ENCODE measurements at regions not wholly inside any gene's neighbourhood (a gene's known extent, or its start where the extent isn't known, plus 50 kb on each side); places are given as distances from the start of the nearest gene placed in this dataset.
A peak's percentile ranks its signal among the peaks of the same experiment; 100 is the strongest.

DNA sequence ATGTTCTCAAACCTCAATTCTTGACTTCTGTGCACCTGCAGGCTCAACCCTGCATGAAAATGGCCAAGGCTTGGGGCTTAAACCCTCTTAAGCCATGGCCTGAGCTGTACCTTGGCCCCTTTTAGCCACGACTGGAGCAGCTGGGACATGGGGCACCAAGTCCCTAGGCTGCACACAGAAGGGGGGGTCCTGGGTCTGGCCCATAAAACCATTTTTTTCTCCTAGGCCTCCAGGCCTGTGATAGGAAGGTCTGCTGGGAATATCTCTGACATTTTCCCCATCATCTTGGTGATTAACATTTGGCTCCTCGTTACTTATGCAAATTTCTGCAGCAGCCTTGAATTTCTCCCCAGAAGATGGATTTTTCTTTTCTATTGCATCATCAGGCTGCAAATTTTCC is 119.4 kb upstream of the VGLL2 start:
- no peak for ATAC-seq
- intact Hi-C loops (cut with micrococcal nuclease; ENCODE audit: unreplicated experiment), result no loop called here

GRCh38 chr6:117149324-117149723 is 116.0 kb upstream of the VGLL2 start:
- H3K9me3 ChIP-seq (ENCODE audit: low read length), result peaks cover 23% of the 10 kb centered on the region

More for the DNA sequence above, 119.4 kb upstream of the VGLL2 start:
- Histone ChIP-seq H3K4me1 (ENCODE audit: insufficient read depth, low read length) (no peaks in the 10 kb centered on the region), H3K4me3 (replicated peaks in 1 of 3; ENCODE audit: insufficient read depth in 1 of 3, low read depth in 2 of 3, low read length in 3 of 3) (no peak overlapping the region), H3K27me3 (ENCODE audit: control insufficient read depth in 1 of 2, insufficient read depth in 2 of 2, low read length in 2 of 2) (no peaks in the 10 kb centered on the region), H3K27ac (ENCODE audit: extremely low read length, insufficient read depth, low read length) (no peak overlapping the region), H3K4me2 (ENCODE audit: low read depth, low read length) (no peak overlapping the region), H3K79me2 (ENCODE audit: insufficient read depth, low read length) (no peaks in the 10 kb centered on the region), H4K20me1 (ENCODE audit: insufficient read depth, low read length) (no peaks in the 10 kb centered on the region), H2AFZ (ENCODE audit: low read length) (no peak overlapping the region), H3K36me3 (replicated peaks in 1 of 2; ENCODE audit: control insufficient read depth in 1 of 2, insufficient read depth in 2 of 2, low read length in 2 of 2) (no peaks in the 10 kb centered on the region), H3K9me3 (ENCODE audit: low read length) (peaks cover 23% of the 10 kb centered on the region), H3K9ac (ENCODE audit: insufficient read depth, low read depth, low read length) (no peak overlapping the region)
- in situ Hi-C loops (cut with HindIII; ENCODE audit: extremely low pct_ligation_motif_present, low pct_unique_long_range_greater_than_20kb), result no loop called here
- TF ChIP-seq ATF7 (IDR thresholded peaks at IDR 0.05), result peak; percentile 29; the same call in 1 of the 2 replicates
- TF ChIP-seq ATF7 (CRISPR knock-in tag; IDR thresholded peaks at IDR 0.05), result no peak
- TF ChIP-seq ZNF563 (CRISPR knock-in tag; IDR thresholded peaks at IDR 0.05), result no peak
- no peak for TF ChIP-seq MAFF (IDR thresholded peaks at IDR 0.05; ENCODE audit: low read depth, low read length)
- ChIA-PET CTCF (ENCODE audit: low intra/inter-chr PET ratio, low total read pairs) (no interaction called here), POLR2A (no interaction called here)
- no peak for DNase-seq (ENCODE audit: low spot score)
- WGBS (ENCODE audit: low lambda C conversion rate), result 0% methylated on average over 1 of the region's 2 CpGs
- BruUV-seq (replicated peaks), result no TSS peak
- no peak for FAIRE-seq

More at GRCh38 chr6:117149324-117149723, 116.0 kb upstream of the VGLL2 start:
- in situ Hi-C loops (cut with HindIII; ENCODE audit: extremely low pct_ligation_motif_present, low pct_unique_long_range_greater_than_20kb) (no loop called here), intact Hi-C loops (cut with micrococcal nuclease; ENCODE audit: unreplicated experiment) (no loop called here)
- TF ChIP-seq ZNF382 (CRISPR knock-in tag; IDR thresholded peaks at IDR 0.05; ENCODE audit: borderline replicate concordance) (no peak), ZNF746 (CRISPR knock-in tag; IDR thresholded peaks at IDR 0.05) (no peak), SSRP1 (CRISPR knock-in tag; IDR thresholded peaks at IDR 0.05) (no peak), CEBPB (IDR thresholded peaks at IDR 0.05; ENCODE audit: borderline replicate concordance, low read depth, low read length) (no peak), HBP1 (CRISPR knock-in tag; IDR thresholded peaks at IDR 0.05; ENCODE audit: low read depth) (no peak), ZNF34 (CRISPR knock-in tag; IDR thresholded peaks at IDR 0.05; ENCODE audit: borderline replicate concordance) (no peak), ZNF230 (CRISPR knock-in tag; IDR thresholded peaks at IDR 0.05) (no peak), FOXK1 (CRISPR knock-in tag; IDR thresholded peaks at IDR 0.05; ENCODE audit: borderline replicate concordance, low read depth) (no peak)
- POLR2A ChIA-PET, result no interaction called here
- ATAC-seq, result no peak
- Histone ChIP-seq H3K27ac (ENCODE audit: extremely low read length, insufficient read depth, low read length) (no peak overlapping the region), H3K27me3 (ENCODE audit: control insufficient read depth in 1 of 2, insufficient read depth in 2 of 2, low read length in 2 of 2) (no peaks in the 10 kb centered on the region), H3K36me3 (replicated peaks in 1 of 2; ENCODE audit: control insufficient read depth in 1 of 2, insufficient read depth in 2 of 2, low read length in 2 of 2) (no peaks in the 10 kb centered on the region), H3K9ac (ENCODE audit: insufficient read depth, low read depth, low read length) (no peak overlapping the region), H3K4me2 (ENCODE audit: low read depth, low read length) (no peak overlapping the region), H4K20me1 (ENCODE audit: insufficient read depth, low read length) (no peaks in the 10 kb centered on the region), H3K4me3 (replicated peaks in 1 of 3; ENCODE audit: insufficient read depth in 1 of 3, low read depth in 2 of 3, low read length in 3 of 3) (no peak overlapping the region), H3K4me1 (ENCODE audit: insufficient read depth, low read length) (no peaks in the 10 kb centered on the region), H2AFZ (ENCODE audit: low read length) (no peak overlapping the region), H3K79me2 (ENCODE audit: insufficient read depth, low read length) (no peaks in the 10 kb centered on the region)
- FAIRE-seq, result no peak
- no peak for DNase-seq (ENCODE audit: low spot score)
- CTCF ChIA-PET (ENCODE audit: low intra/inter-chr PET ratio, low total read pairs), result no interaction called here
- BruUV-seq (replicated peaks), result no TSS peak
- WGBS (ENCODE audit: low lambda C conversion rate), result 3% methylated on average over 1 of the region's 1 CpG

Data from HepG2 (cell line).